ENCODE measurements at regions not wholly inside any gene's neighbourhood (a gene's known extent, or its start where the extent isn't known, plus 50 kb on each side); places are given as distances from the start of the nearest gene placed in this dataset.

GRCh38 chr10:47239211-47239610, 60.8 kb upstream of the GDF10 start:
- H3K36me3 ChIP-seq (replicated peaks in 1 of 2): no peaks in the 10 kb centered on the region
- no peaks in the 10 kb centered on the region for H3K27me3 ChIP-seq
- no peak overlapping the region for H3K27ac ChIP-seq
- TF ChIP-seq POLR2A (IDR thresholded peaks at IDR 0.05) (no peak), CTCF (IDR thresholded peaks at IDR 0.05) (no peak)
- intact Hi-C loops (cut with DNase I): no loop called here
- H3K9me3 ChIP-seq (replicated peaks in 1 of 3): no peaks in the 10 kb centered on the region
- H3K4me3 ChIP-seq: no peak overlapping the region
- 70 to 93% (median 85%) methylated on average over 2 to 3 of the region's 3 CpGs for WGBS, 4 donors
- H3K4me1 ChIP-seq (replicated peaks in 1 of 2): no peaks in the 10 kb centered on the region
- peak in 1 of 7 donors; percentile 15 for DNase-seq

GRCh38 chr10:47240173-47240572, 59.8 kb upstream of the GDF10 start:
- TF ChIP-seq CTCF (IDR thresholded peaks at IDR 0.05) (no peak), POLR2A (IDR thresholded peaks at IDR 0.05) (no peak)
- no peaks in the 10 kb centered on the region for H3K9me3 ChIP-seq (replicated peaks in 1 of 3)
- no peak for DNase-seq
- H3K4me1 ChIP-seq (replicated peaks in 1 of 2): no peaks in the 10 kb centered on the region
- H3K27ac ChIP-seq: no peak overlapping the region
- no peaks in the 10 kb centered on the region for H3K36me3 ChIP-seq (replicated peaks in 1 of 2)
- no peak overlapping the region for H3K4me3 ChIP-seq
- intact Hi-C loops (cut with DNase I): no loop called here
- 88 to 100% (median 92%) methylated on average over 1 of the region's 1 CpG for WGBS, 4 donors
- no peaks in the 10 kb centered on the region for H3K27me3 ChIP-seq

- Histone ChIP-seq H3K36me3 (replicated peaks in 1 of 2) (no peaks in the 10 kb centered on the region), H3K4me3 (no peak overlapping the region), H3K27me3 (no peaks in the 10 kb centered on the region), H3K4me1 (replicated peaks in 1 of 2) (no peaks in the 10 kb centered on the region), H3K9me3 (replicated peaks in 1 of 3) (no peaks in the 10 kb centered on the region), H3K27ac (no peak overlapping the region)
- no peak for TF ChIP-seq POLR2A (IDR thresholded peaks at IDR 0.05)
- no peak for TF ChIP-seq CTCF (IDR thresholded peaks at IDR 0.05)
- intact Hi-C loops (cut with DNase I): no loop called here
- WGBS, 4 donors: 56 to 79% (median 71%) methylated on average over 2 of the region's 2 CpGs
- peak in 1 of 7 donors; percentile 17 for DNase-seq
Observed at GRCh38 chr10:47241256-47241655, 58.7 kb upstream of the GDF10 start.

- Histone ChIP-seq H3K4me3 (no peak overlapping the region), H3K27ac (no peak overlapping the region), H3K36me3 (replicated peaks in 1 of 2) (no peaks in the 10 kb centered on the region), H3K9me3 (replicated peaks in 1 of 3) (no peaks in the 10 kb centered on the region), H3K27me3 (no peaks in the 10 kb centered on the region), H3K4me1 (replicated peaks in 1 of 2) (no peaks in the 10 kb centered on the region)
- intact Hi-C loops (cut with DNase I): no loop called here
- WGBS, 4 donors: 83 to 89% (median 86%) methylated on average over 6 to 9 of the region's 9 CpGs
- DNase-seq: peak in 1 of 7 donors; percentile 13
- TF ChIP-seq POLR2A (IDR thresholded peaks at IDR 0.05): no peak
- TF ChIP-seq CTCF (IDR thresholded peaks at IDR 0.05): no peak
Observed at GRCh38 chr10:47241946-47242867, 57.8 kb upstream of the GDF10 start.
